ENCODE measurements at regions not wholly inside any gene's neighbourhood (a gene's known extent, or its start where the extent isn't known, plus 50 kb on each side); places are given as distances from the start of the nearest gene placed in this dataset.

- DNase-seq, result no peak
Observed at GRCh38 chrX:15914486-15914885, 59.9 kb upstream of the AP1S2 start.

- no peak for DNase-seq
Observed at GRCh38 chrX:15913146-15913545, 58.5 kb upstream of the AP1S2 start.

GRCh38 chrX:15911734-15912550, 57.3 kb upstream of the AP1S2 start:
- no peak for DNase-seq

GRCh38 chrX:15909605-15910004, 55.0 kb upstream of the AP1S2 start:
- DNase-seq, result no peak

GRCh38 chrX:15908603-15909290, 54.1 kb upstream of the AP1S2 start:
- no peak for DNase-seq

GRCh38 chrX:15906041-15906943, 51.7 kb upstream of the AP1S2 start:
- no peak for DNase-seq
